NCI-H1092 treated with DMSO at 0.1 percent for 48 hours (cell line): ENCODE measurements at regions not wholly inside any gene's neighbourhood (a gene's known extent, or its start where the extent isn't known, plus 50 kb on each side); places are given as distances from the start of the nearest gene placed in this dataset.

ENCODE experiments used
- DNase-seq: peaks from one replicate; lab custom pipeline; 2025; lab: John Stamatoyannopoulos, UW

DNA sequence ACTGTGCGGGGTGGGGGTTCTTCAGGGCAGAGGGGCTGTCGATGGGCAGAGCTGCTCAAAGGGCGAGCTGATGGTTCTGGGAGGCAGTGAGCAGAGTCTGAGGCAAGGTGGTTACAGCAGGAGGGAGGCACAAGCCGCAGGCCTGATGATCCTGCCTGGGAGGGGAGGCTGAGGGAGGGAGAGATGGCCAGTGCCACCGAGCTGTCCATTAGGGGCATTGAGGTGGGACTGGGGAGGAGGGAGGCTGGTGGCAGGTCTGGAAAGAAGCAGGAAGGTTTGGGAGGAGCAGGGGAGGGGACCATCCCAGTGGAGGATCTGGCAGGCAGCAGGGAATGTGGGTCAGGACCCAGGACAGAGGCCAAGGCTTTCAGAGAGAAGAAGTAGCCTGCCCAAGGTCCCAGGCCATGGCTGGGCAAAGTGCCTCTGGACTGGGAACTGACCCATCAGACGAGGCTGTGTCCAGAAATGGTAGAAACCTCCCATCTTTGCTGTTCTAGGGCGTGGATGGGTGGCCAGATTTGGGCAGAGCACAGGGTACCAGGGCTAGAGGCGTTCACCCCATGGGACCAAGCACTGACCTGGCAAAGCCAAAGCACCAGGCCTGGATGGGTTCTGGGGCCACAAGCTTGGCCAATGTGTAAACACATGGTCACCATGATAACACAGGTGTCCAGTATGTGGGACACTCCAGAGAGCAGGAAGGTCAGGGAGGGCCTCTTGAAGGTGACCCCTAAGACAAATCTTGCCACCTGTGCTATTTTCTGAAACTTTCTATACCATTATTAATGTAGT lies 55.5 kb downstream of the INHBB start:
- no peak for DNase-seq

DNA sequence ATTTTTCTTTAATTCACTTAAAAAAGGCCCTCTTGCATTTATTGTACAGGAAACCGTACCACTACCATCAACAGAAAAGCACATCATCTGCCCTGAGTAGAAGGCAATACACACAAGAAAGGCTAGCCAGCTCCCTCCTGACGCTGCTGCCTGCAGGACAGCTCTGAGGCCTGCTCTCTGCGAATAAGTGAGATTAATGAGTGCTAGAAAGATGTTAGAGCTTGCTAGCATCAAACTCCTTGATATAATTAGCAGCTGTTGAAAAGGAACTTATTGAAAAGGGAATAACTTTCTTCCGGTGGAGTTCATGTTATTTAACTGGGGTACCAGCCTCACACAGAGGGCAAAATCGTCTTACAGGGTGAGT lies 56.1 kb downstream of the INHBB start:
- no peak for DNase-seq

DNA sequence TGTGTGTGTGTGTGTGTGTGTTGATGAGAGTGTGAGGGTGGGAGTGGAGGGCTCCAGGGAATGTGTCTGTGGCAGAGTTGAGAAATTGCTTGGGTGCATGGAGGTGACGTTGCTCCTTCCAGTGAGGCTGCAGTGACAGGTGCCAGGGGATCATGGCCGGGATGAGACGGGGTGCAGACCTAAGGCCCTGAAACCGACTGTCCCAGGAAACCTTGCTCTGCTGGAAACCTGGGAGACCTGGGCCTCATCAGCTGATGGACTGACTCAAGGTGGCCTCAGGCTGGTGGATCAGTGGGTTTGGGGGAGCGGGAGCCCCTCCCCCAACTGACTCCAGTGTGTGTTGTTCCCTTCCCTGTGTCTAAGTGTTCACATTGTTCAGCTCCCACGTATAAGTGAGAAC lies 56.6 kb downstream of the INHBB start:
- DNase-seq: no peak

DNA sequence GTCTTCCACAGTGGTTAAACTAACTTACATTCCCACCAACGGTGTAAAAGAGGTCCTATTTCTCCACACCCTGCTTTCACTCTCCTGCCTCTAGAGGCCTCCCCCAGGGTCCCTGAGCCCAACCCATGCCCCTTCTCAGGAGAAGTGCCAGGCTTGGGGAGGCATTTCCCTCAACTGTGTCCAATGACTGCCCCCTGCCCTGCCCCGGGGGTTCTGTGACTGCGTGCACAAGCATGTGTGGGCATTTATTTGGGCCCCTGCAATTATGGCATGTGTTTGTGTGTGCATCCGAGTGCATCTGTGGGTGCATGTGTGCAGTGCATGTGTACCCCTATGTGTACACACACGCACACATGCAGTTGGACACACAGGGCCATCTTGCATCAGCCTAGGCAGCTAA lies 57.3 kb downstream of the INHBB start:
- no peak for DNase-seq

DNA sequence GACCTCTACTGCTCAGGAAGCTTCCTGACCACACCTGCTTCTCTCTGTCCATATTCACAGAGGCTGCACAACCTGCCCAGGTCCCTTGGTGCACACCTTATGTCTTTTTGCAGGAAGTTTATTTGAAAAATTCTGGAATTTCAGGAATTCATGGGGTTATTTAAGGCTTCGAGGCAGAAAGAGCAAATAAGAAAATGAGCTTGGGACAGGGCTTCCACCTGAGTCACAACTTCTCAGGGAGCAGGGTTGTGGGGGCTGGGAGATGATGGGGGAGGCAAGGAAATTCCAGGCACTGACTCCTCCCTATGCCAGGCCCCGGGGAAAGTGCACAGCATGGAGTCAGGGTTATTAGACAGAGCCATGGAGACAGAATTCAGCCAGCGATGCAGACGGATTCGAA lies 57.7 kb downstream of the INHBB start:
- no peak for DNase-seq

DNA sequence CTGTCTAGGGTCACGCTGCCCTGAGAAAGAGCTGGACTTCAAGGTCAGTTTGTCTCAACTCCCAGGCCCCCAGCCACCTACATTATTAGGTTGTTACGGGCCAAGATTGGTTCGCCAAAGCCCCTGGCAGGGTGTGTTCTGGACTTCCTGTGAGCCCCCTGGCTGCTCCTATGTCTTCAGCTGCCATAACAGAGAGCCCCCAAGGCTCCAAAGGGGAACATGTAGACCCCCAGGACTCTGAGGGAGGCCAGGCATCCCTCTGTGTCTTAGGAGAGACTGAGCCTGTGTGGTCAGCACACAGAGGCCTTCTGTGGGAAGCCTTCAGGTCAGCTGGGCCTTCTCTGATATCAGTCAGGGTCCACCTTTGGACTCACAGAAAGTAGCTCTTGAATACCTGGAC lies 58.3 kb downstream of the INHBB start:
- DNase-seq: no peak

DNA sequence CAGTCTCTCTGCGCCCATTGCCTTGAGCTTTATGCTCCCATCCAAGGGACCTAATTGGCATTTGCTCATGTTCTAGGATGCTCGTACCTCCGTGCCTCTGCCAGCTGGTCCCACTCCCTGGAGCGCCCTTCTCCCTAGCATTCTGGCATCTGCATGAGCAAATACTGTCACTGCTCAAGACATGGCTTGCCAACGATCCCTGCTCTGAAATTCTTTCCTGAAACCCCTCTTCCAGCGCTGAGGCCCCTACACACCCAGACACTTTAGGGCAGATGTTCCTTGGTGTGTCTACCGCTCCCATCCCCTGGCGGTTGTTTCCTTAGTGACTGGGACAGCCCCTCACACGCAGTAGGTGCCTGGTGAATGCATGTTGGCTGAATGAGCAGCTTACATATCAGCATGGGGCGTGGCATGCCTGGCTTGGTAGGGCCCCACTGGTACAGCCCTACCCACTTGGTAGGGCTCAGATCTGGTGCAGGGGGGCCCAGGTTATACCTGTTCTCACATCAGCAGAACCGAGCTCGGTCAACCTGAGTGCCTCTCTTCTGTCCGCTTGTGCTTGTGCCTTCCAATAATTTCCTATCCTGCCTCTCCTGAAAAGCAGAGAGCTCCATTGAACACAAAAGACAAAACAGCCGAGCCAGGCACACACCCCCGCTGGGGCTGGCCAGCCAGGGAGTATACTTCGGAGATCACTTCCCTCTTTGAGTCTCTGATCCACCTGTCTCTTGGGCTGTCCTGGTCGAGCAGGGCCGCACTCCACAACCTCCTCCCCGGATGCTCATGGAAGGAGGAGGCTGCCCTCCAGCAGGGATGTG lies 59.2 kb downstream of the INHBB start:
- no peak for DNase-seq

DNA sequence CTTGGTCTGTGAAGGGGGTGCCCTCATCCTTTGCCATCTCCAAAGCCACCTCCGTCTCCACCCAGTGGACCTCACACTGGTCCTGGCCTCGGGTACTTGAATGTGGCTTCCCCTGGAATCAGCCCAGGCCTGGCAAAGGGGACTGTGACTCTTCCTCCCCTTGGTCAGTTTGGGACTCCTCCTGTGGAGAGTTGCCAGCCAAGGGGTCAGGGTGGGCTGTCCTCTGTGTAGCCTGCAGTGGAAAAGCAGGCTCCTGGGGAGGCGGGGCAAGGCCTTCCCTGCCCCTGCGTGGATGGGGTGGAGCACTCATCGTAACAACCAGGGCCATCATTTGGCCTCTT lies 59.8 kb downstream of the INHBB start:
- DNase-seq: no peak

DNA sequence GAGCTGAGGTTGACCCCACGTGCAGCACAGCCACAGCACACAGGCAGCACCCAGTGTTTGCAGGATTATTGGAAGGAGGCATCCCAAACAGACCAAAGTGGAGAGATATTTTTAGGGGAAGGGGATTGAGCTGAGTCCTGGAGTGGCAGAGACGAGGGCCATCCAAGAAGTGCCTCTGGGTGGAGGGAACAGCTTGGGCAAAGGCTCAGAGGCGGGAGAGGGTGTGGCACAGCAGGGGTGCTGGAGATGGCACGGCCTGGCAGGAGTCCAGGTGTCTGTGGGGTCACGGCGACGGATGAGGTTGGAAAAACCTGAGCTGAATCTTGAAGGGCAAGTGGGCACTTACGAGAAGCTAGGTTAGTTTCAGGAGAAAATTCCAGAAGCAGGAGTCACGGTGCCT lies 60.6 kb downstream of the INHBB start:
- no peak for DNase-seq

DNA sequence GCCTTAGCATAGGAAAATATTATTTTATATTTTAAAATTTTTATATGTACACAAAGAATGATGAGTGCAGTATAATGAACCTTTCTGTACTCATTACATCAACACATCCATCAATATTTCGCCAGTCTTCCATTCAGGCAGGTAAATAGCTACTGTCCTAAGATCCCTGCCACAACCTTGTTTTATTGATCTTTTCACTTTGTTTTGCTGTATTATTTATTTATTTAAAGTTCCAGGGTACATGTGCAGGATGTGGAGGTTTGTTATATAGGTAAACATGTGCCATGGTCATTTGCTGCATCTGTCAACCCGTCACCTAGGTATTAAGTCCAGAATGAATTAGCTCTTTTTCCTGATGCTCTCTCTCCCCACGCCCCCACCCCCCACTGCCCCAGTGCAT lies 64.6 kb downstream of the INHBB start:
- no peak for DNase-seq

DNA sequence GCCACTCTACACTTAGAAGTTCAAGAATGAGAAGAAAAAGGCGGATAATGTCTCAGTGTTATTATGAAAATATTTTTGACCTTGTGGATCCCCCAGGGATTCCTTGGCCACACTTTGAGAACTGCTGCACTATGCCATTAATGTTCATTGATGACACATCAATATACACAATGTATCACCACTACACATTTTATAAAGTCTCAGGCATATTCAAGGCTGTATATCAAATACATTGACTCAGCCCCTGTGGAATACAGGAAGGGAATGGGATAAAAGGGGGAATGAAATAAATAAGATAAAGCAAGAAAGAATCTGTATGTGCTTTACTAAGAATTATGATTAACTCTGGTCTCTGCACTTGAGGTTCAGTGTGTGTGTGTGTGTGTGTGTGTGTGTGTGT lies 69.1 kb downstream of the INHBB start:
- DNase-seq: no peak

DNA sequence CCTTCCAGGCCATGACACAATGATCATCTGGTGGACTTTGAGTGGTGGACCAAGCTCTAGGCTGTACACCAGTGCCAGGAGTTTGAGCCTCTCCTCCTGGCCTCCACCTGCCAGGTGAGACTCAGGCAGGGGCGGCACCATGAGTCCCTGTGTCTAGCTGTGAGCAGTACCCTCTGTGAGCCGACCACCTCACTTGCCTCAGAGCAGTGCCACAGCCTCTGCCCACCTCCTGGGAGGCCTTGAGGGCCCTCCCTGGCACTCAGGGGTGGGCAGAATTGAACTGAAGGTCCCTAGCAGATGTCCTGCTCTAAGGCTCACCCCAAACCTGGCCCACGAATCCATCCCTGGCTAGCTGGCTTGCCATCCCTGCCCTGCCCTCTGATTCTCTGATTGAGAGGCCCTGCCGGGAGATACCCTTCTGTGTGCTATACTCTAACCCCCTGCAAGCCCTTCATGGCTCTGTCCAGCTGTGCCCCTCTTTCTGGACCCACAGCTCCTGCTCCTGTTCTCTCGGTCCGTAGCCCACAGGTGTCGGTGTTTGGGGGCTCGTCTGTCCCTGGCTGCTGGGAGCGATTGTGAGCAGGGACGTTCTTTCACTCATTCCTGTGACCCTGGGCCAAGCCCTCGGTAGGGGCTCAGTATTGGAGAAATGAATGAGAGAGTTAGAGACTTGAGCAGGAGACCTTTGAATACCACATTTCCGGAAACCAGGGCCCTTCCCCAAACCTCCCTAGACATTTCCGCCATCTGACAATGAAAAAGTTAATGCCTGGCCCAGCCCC lies 70.0 kb downstream of the INHBB start:
- DNase-seq: no peak

DNA sequence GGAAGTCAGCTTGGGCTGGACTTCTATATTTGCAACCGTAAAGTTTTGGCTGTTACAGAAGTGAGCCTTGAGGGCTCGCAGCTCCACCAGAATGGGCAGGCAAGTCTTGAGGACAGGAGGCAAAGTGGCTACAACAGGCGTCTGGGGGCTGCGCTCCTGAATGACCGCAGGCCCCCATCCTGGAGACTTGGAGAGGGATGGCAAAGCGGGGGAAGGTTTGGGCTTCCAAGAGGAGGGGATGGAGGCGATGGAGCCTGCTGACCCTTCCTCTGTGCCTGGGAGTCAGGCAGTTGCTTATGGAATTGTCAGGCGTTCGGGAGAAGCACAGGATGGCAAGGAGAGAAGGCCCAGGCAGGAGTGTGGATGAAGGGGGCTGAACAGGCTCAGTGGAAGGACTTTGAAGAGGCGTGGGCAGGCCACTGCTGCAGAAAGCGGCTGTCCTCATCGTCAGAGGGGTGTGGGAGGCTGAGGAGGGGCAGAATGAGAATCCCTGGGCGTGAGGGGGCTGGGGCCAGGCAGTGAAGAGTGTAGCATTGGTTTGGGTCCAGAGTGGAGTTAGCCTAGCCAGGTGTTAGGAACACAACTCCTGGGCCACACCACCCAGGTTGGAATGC lies 72.3 kb downstream of the INHBB start:
- DNase-seq: no peak

DNA sequence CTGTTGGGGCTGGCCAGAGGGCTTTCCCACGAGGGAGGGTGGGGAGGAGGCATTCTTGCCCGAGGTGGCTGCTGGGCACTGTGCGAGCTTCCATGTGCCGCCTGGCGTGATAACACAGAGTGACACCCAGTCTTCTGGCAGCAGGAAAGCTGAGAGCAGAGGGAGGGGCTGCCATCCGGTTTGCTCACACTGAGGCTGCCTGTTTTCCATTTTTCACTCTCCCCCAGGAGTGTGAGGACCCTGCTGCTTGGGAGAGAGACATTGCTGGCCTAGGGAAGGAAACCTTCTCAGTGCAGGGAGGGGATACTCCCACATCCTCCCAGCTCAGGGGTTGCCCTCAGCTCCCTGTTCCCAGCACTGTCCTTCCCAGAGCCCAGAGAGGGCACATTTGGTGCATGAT lies 73.1 kb downstream of the INHBB start:
- DNase-seq: no peak

DNA sequence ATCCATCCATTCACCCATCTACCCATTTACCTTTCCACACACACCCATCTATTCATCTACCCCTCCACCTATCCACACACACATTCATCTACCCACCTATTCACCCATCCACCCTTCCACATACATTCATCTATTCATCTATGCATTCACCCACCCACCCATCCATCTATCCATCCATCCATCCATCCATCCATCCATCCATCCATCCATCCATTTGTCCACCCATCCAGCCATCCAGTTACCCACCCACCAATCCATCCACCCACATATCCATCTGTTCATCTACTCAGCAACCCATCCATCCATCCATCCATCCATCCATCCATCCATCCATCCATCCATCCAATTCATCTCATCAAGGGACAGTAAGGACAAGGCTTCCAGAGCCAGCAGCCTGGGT lies 74.0 kb downstream of the INHBB start:
- DNase-seq: no peak

DNA sequence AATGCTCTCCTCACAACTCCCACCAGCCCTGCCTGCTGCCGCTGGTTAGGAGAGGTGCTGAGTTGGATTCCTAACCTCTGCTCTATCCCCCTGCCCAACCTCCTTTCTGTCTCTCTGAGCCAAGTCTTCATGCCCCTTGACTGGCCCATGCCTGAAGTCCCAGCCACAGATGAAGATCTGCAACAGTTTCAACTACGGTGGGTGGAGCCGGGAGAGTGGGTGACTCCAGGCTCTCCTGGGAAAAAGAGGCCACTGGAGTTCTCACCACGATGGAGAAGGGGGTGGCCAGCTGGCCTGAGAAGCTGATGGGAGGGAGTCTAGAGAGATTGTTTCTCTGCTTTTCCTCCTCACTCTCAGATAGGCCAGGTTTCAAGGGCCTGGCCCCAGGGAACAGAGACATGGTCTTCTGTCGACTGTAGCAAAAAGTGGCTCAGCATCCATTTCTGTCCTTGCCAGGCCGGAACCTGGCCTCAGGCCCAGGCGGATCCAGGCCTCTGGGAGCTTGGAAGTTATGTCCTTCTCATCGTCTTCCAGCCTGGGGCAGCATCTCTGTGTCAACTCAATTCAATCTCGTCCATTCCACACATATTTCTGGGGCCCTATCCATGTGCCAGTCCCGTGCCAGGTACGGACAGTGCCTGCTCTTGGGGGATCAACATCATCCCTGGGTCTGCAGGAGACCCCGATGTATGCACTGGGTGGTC lies 75.3 kb downstream of the INHBB start:
- no peak for DNase-seq

DNA sequence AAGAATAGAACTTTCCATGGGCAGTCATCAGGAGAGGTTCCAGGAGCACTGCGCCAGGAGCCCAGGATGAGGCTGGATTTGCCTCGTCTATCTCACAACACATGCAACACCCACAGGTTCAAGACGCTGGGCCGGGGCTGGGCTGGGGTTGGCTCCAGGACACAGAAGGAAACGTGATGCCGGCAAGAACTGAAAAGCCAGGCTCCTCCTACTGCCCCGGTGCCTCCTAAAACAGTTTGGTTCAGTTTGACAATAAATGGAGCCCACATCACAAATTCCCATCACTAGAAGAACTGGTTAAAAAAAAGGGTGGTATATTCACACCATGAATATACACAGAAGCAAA lies 75.9 kb downstream of the INHBB start:
- DNase-seq: no peak

DNA sequence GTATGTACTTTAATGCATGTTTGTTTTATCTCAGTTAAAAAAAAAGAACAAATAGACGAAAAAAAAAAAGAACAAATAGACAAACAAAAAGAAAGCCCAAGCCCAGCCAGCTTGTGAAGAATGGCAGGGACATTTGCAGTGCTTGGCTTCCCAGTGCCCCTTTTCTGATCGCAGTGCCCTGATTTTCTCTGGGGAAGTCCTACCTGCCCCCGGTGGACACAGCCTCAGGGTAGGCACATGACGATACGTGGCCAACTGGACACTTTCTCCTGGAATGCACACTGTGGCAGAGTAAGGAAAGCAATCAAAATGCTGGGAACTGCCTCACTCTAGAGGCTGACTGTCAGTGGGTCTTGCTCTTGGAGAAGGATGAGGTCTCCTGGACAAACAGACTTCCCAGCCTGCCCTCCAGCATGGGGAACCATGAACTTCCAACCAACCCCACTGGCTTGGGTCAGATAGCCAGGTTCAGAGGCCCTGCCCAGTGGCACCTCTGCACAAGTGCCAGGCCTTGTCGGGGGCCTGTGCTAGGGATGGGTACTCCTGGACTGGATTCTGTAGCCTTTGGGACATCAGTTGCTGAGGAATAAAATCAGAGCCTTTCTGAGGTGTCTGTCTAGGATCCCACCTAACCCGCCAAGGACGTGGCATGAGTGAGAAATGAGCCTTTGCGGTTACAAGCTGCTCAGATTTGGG lies 76.7 kb downstream of the INHBB start:
- no peak for DNase-seq

DNA sequence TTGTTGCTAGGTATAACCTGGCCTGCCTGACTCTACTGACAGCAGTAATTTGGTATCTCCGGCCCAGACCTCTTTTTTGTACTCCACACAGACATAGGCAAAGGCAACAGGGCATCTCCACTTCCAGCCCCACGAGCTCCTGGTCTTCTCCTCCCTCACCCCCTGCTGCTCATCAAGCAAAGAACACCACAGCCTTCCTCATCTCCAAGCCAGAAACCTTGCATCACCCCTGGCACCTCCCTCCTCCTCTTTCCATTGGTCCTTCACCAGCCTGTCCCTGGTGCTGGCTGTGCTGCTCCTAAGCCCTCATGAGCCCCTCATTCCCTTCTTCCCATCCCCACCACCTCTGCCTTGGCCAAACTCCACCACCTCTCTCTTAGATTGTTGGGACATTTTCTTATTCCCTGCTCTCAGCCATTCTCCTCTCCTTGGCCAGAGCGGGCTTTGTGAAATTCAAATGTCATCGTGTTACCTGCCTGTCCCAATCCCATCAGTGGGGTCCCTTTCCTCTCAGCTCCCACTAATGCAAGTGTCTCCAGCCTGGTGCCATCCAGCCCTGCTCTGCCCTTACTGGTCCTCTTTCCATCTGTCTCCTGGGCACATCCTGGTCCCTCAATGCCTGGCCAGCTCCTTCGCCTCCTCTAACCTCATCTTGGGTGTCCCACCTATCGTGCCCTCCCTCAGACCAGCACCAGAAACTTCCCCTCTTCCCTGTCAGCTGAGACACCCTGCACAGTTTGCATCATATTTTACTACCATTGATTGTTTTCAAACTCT lies 77.4 kb downstream of the INHBB start:
- no peak for DNase-seq

DNA sequence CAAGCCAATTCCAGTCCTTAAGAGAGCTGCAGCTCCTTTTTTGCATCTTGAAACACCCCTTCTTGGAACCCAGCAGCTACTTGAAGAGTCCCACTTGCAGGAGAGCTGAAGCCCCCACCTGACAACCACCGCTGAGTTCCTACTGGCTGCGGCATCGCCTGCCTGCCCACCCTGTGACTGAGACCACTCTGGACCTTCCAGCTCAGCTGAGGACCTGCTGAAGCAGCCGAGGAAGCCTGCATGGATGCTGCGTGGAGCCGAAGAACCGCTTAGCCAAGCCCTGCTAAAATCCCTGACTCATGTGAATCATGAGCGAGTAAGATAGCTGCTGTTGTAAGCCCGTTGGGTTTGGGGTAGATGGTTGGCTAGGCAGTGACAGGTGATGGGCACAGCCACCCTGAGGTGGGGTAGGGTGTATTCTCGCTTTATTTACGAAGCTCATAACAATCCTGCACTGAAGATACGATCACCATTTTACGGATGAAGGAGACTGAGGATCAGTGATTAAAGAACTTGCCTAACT lies 78.4 kb downstream of the INHBB start:
- no peak for DNase-seq
